Activated T-cell treated with anti-CD3 and anti-CD28 coated beads, Interleukin-2, amount 50 U/mL, for 4 hours (primary cell): ENCODE measurements at regions not wholly inside any gene's neighbourhood (a gene's known extent, or its start where the extent isn't known, plus 50 kb on each side); places are given as distances from the start of the nearest gene placed in this dataset.
"Not testable (repeated sequence)": the region's sequence is repeated elsewhere in the genome, so short reads cannot be mapped to it uniquely, and the experiment has no call there.

ENCODE experiments used
- ATAC-seq, 2 donors: fragments of 200-7000 bp; cut with Tn5 transposase; one replicate each; pipeline ENCODE4 v1.10.0; 2021
- DNase-seq: peaks from one replicate; pipeline ENCODE4 v3.0.0-alpha.2; 2020
- H3K27me3 Mint-ChIP-seq: one replicate; pipeline ENCODE4 v1.8.0; 2021; ENCODE audit warnings: low read depth, mixed read lengths
- H3K36me3 Mint-ChIP-seq: one replicate; pipeline ENCODE4 v1.8.0; 2022; ENCODE audit warnings: mixed read lengths; ENCODE audit not compliant: insufficient read depth
- H3K4me1 Mint-ChIP-seq: one replicate; pipeline ENCODE4 v1.8.0; 2021; ENCODE audit warnings: low read depth, mixed read lengths
- H3K4me3 Mint-ChIP-seq: one replicate; pipeline ENCODE4 v1.8.0; 2021; ENCODE audit warnings: mild to moderate bottlenecking, moderate library complexity, mixed read lengths
- H3K9me3 Mint-ChIP-seq: one replicate; pipeline ENCODE4 v1.8.0; 2021; ENCODE audit warnings: mixed read lengths

- not testable (repeated sequence) for H3K27me3 Mint-ChIP-seq, H3K9me3 Mint-ChIP-seq, H3K4me3 Mint-ChIP-seq, DNase-seq, H3K4me1 Mint-ChIP-seq, ATAC-seq, H3K36me3 Mint-ChIP-seq
Observed at GRCh38 chr14:105633596-105633995, 107.2 kb downstream of the TMEM121 start.

GRCh38 chr14:105635560-105635959 lies 109.2 kb downstream of the TMEM121 start:
- Mint-ChIP-seq H3K4me3 (no peak overlapping the region), H3K9me3 (peaks cover 5% of the 10 kb centered on the region), H3K36me3 (peaks cover 2% of the 10 kb centered on the region), H3K4me1 (no peaks in the 10 kb centered on the region), H3K27me3 (peaks cover 5% of the 10 kb centered on the region)
- no peak for ATAC-seq
- no peak for DNase-seq

GRCh38 chr14:105636021-105636420 lies 109.6 kb downstream of the TMEM121 start:
- not testable (repeated sequence) for H3K4me1 Mint-ChIP-seq, H3K36me3 Mint-ChIP-seq, H3K9me3 Mint-ChIP-seq, DNase-seq, H3K27me3 Mint-ChIP-seq, ATAC-seq, H3K4me3 Mint-ChIP-seq

- H3K27me3 Mint-ChIP-seq, result peaks cover 5% of the 10 kb centered on the region
- H3K4me1 Mint-ChIP-seq, result no peaks in the 10 kb centered on the region
- no peak for DNase-seq
- no peak for ATAC-seq
- H3K36me3 Mint-ChIP-seq, result peaks cover 2% of the 10 kb centered on the region
- H3K4me3 Mint-ChIP-seq, result no peak overlapping the region
- H3K9me3 Mint-ChIP-seq, result peaks cover 5% of the 10 kb centered on the region
Observed at GRCh38 chr14:105636935-105637334, 110.6 kb downstream of the TMEM121 start.

- H3K4me3 Mint-ChIP-seq, H3K36me3 Mint-ChIP-seq, ATAC-seq, H3K4me1 Mint-ChIP-seq, H3K9me3 Mint-ChIP-seq, H3K27me3 Mint-ChIP-seq, DNase-seq: not testable (repeated sequence)
Observed at GRCh38 chr14:105637345-105637744, 111.0 kb downstream of the TMEM121 start.

GRCh38 chr14:105639969-105640931 lies 113.9 kb downstream of the TMEM121 start:
- H3K4me3 Mint-ChIP-seq, ATAC-seq, H3K4me1 Mint-ChIP-seq, H3K9me3 Mint-ChIP-seq, DNase-seq, H3K36me3 Mint-ChIP-seq, H3K27me3 Mint-ChIP-seq: not testable (repeated sequence)

- Mint-ChIP-seq H3K4me3 (no peak overlapping the region), H3K27me3 (peaks cover 8% of the 10 kb centered on the region), H3K36me3 (no peaks in the 10 kb centered on the region), H3K9me3 (no peaks in the 10 kb centered on the region), H3K4me1 (no peaks in the 10 kb centered on the region)
- DNase-seq, result no peak
- no peak for ATAC-seq
Observed at GRCh38 chr14:105641075-105641937, 114.9 kb downstream of the TMEM121 start.

- not testable (repeated sequence) for H3K4me3 Mint-ChIP-seq, ATAC-seq
Observed at GRCh38 chr14:105641951-105642350, 115.6 kb downstream of the TMEM121 start.

GRCh38 chr14:105642486-105642885 lies 116.1 kb downstream of the TMEM121 start:
- H3K4me3 Mint-ChIP-seq, H3K27me3 Mint-ChIP-seq, H3K36me3 Mint-ChIP-seq, DNase-seq, H3K4me1 Mint-ChIP-seq, ATAC-seq, H3K9me3 Mint-ChIP-seq: not testable (repeated sequence)

More at GRCh38 chr14:105641951-105642350, 115.6 kb downstream of the TMEM121 start:
- not testable (repeated sequence) for H3K27me3 Mint-ChIP-seq, H3K4me1 Mint-ChIP-seq, DNase-seq, H3K36me3 Mint-ChIP-seq, H3K9me3 Mint-ChIP-seq

- not testable (repeated sequence) for H3K4me1 Mint-ChIP-seq, ATAC-seq, H3K9me3 Mint-ChIP-seq, DNase-seq, H3K36me3 Mint-ChIP-seq, H3K4me3 Mint-ChIP-seq
- H3K27me3 Mint-ChIP-seq, result peaks cover 13% of the 10 kb centered on the region
Observed at GRCh38 chr14:105643406-105644052, 117.1 kb downstream of the TMEM121 start.

GRCh38 chr14:105644053-105644435 lies 117.7 kb downstream of the TMEM121 start:
- H3K36me3 Mint-ChIP-seq, H3K4me1 Mint-ChIP-seq, ATAC-seq, H3K4me3 Mint-ChIP-seq, DNase-seq, H3K9me3 Mint-ChIP-seq: not testable (repeated sequence)
- peaks cover 13% of the 10 kb centered on the region for H3K27me3 Mint-ChIP-seq

GRCh38 chr14:105644457-105644856 lies 118.1 kb downstream of the TMEM121 start:
- H3K4me1 Mint-ChIP-seq, H3K36me3 Mint-ChIP-seq, H3K9me3 Mint-ChIP-seq, DNase-seq, ATAC-seq, H3K4me3 Mint-ChIP-seq: not testable (repeated sequence)
- peaks cover 13% of the 10 kb centered on the region for H3K27me3 Mint-ChIP-seq

GRCh38 chr14:105644891-105645290 lies 118.5 kb downstream of the TMEM121 start:
- H3K36me3 Mint-ChIP-seq, H3K4me1 Mint-ChIP-seq, H3K9me3 Mint-ChIP-seq, H3K4me3 Mint-ChIP-seq, DNase-seq, ATAC-seq: not testable (repeated sequence)
- peaks cover 13% of the 10 kb centered on the region for H3K27me3 Mint-ChIP-seq

- not testable (repeated sequence) for H3K9me3 Mint-ChIP-seq, H3K4me3 Mint-ChIP-seq, DNase-seq, H3K4me1 Mint-ChIP-seq, H3K36me3 Mint-ChIP-seq
- H3K27me3 Mint-ChIP-seq, result peaks cover 13% of the 10 kb centered on the region
- peak in 1 of 2 donors; percentile 24 for ATAC-seq
Observed at GRCh38 chr14:105645389-105645788, 119.0 kb downstream of the TMEM121 start.
